Aorta (tissue), 5 donors: ENCODE measurements at regions not wholly inside any gene's neighbourhood (a gene's known extent, or its start where the extent isn't known, plus 50 kb on each side); places are given as distances from the start of the nearest gene placed in this dataset.
A peak's percentile ranks its signal among the peaks of the same experiment; 100 is the strongest.

ENCODE experiments used
- ATAC-seq: fragments of 200-7000 bp; cut with Tn5 transposase; one replicate; pipeline ENCODE4 v1.9.1; 2022; ENCODE audit warnings: moderate library complexity; ENCODE audit not compliant: low FRiP score
- DNase-seq, 2 donors: peaks; one replicate each; pipeline ENCODE4 v3.0.0-alpha.2; 2020
- H3K27ac ChIP-seq, 2 donors: one replicate each; pipeline ENCODE4 v1.5.1; 2013; ENCODE audit warnings: low read length in 2 of 2, mild to moderate bottlenecking in 2 of 2, moderate library complexity in 2 of 2, control low read depth in 1 of 2, inconsistent platforms in 1 of 2, low read depth in 1 of 2
- H3K27me3 ChIP-seq, 2 donors: one replicate each; pipeline ENCODE4 v1.6.1; 2013; ENCODE audit warnings: control low read depth in 1 of 2, low read length in 1 of 2, mild to moderate bottlenecking in 1 of 2, moderate library complexity in 1 of 2; ENCODE audit not compliant: insufficient read depth in 2 of 2, control insufficient read depth in 1 of 2
- H3K36me3 ChIP-seq, 2 donors: one replicate each; pipeline ENCODE4 v1.6.1; 2013; ENCODE audit warnings: control low read depth in 1 of 2, low read length in 1 of 2, mild to moderate bottlenecking in 1 of 2; ENCODE audit not compliant: insufficient read depth in 2 of 2, control insufficient read depth in 1 of 2
- H3K4me1 ChIP-seq, 2 donors: one replicate each; pipeline ENCODE4 v1.6.1; 2013; ENCODE audit warnings: low read length in 2 of 2, control low read depth in 1 of 2, mild to moderate bottlenecking in 1 of 2, moderate library complexity in 1 of 2; ENCODE audit not compliant: insufficient read depth in 2 of 2, control insufficient read depth in 1 of 2
- H3K4me3 ChIP-seq, 2 donors: one replicate each; pipeline ENCODE4 v1.5.1; 2013; ENCODE audit warnings: low read length in 2 of 2, control low read depth in 1 of 2, mild to moderate bottlenecking in 1 of 2
- H3K9me3 ChIP-seq: one replicate; pipeline ENCODE4 v1.6.1; 2013; ENCODE audit warnings: mild to moderate bottlenecking, low read length; ENCODE audit not compliant: control insufficient read depth
- WGBS, 2 donors: extraction: QIAGEN DNeasy Blood & Tissue Kit; methylation state at CpG; one replicate each; pipeline ENCODE4 v1.1.7; 2013; 5-methylcytosine and 5-hydroxymethylcytosine counted together
- intact Hi-C, 2 donors: fragments of 100-400 bp; cut with DNase I; formaldehyde crosslinking; loops; one replicate each; pipeline versions ENCODE4 v1.14.2 to v1.15.0; 2022
- donor health status: healthy with polysubstance abuse.
- donor health status: Bipolar disorder and iron deficiency.
- donor health status: DM: no; HTN: no; CAD: no.
- donor health status: DM: no; HTN: no; CAD: no.
- donor health status: DM: yes; HTN: yes; CAD: no.

DNA sequence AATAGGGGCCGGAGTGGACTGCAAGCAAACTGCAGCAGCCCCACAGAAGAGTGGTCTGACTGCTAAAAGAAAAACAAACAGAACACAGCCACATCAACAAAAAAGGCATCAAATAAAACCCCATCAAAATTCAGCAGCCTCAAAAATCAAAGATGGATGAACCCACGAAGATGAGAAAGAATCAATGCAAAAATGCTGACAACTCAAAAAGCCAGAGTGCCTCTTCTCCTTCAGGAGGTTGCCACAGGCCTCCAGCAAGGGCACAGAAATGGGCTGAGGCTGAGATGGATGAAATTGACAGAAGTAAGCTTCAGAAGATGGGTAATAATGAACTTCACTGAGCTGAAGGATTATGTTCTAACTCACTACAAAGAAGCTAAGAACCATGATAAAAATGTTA is 388.6 kb downstream of the PABPC4L start:
- no peaks in the 10 kb centered on the region for H3K9me3 ChIP-seq
- no peaks in the 10 kb centered on the region for H3K4me1 ChIP-seq
- H3K36me3 ChIP-seq: no peaks in the 10 kb centered on the region
- H3K4me3 ChIP-seq: no peak overlapping the region
- intact Hi-C loops: no loop called here
- 66 to 77% methylated on average over 2 of the region's 2 CpGs for WGBS, 2 donors
- no peaks in the 10 kb centered on the region for H3K27me3 ChIP-seq
- ATAC-seq: no peak
- no peak for DNase-seq
- no peak overlapping the region for H3K27ac ChIP-seq

DNA sequence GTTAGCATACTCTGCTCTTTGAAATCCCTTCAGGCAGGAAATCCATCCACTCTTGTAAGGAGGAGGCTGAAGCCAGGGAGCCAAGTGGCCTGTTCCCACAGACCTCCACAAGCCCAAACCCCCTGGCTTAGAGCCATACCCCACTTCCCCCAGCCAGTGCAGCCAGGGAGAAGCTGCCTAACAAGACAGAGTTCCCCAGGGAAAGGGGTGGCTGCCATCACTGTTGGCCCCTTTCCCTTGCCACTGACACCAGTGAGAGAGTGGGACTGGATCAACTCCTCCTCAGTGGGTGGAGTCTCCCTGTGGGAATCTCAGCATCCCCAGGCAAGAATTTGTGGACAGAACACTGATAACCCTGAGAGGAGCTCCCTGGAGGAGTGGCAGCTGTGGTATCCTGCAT is 389.4 kb downstream of the PABPC4L start:
- no peaks in the 10 kb centered on the region for H3K27me3 ChIP-seq
- H3K4me1 ChIP-seq: no peaks in the 10 kb centered on the region
- DNase-seq (no peak), ATAC-seq (peak; percentile 19)
- intact Hi-C loops: no loop called here
- H3K9me3 ChIP-seq: no peaks in the 10 kb centered on the region
- H3K27ac ChIP-seq: no peak overlapping the region
- no peaks in the 10 kb centered on the region for H3K36me3 ChIP-seq
- H3K4me3 ChIP-seq: no peak overlapping the region

- no peaks in the 10 kb centered on the region for H3K9me3 ChIP-seq
- no peak overlapping the region for H3K27ac ChIP-seq
- H3K4me3 ChIP-seq: no peak overlapping the region
- intact Hi-C loops: no loop called here
- H3K36me3 ChIP-seq: no peaks in the 10 kb centered on the region
- no peak for DNase-seq
- no peaks in the 10 kb centered on the region for H3K4me1 ChIP-seq
- no peak for ATAC-seq
- 74 to 80% methylated on average over 3 of the region's 3 CpGs for WGBS, 2 donors
- no peaks in the 10 kb centered on the region for H3K27me3 ChIP-seq
Measured at GRCh38 chr4:133808151-133808550, 393.4 kb downstream of the PABPC4L start.

- intact Hi-C loops: no loop called here
- no peaks in the 10 kb centered on the region for H3K9me3 ChIP-seq
- ATAC-seq: no peak
Measured at GRCh38 chr4:133803341-133803740, 398.2 kb downstream of the PABPC4L start.

GRCh38 chr4:133802359-133803140 is 399.0 kb downstream of the PABPC4L start:
- Histone ChIP-seq H3K36me3 (no peaks in the 10 kb centered on the region), H3K27me3 (no peaks in the 10 kb centered on the region), H3K4me1 (no peaks in the 10 kb centered on the region), H3K9me3 (no peaks in the 10 kb centered on the region), H3K4me3 (no peak overlapping the region), H3K27ac (no peak overlapping the region)
- intact Hi-C loops: no loop called here
- 89 to 90% methylated on average over 3 of the region's 3 CpGs for WGBS, 2 donors
- no peak for ATAC-seq
- no peak for DNase-seq

More at GRCh38 chr4:133803341-133803740, 398.2 kb downstream of the PABPC4L start:
- no peak overlapping the region for H3K27ac ChIP-seq
- no peak overlapping the region for H3K4me3 ChIP-seq
- H3K36me3 ChIP-seq: no peaks in the 10 kb centered on the region
- no peaks in the 10 kb centered on the region for H3K27me3 ChIP-seq
- 91 to 97% methylated on average over 2 of the region's 2 CpGs for WGBS, 2 donors
- no peaks in the 10 kb centered on the region for H3K4me1 ChIP-seq
- DNase-seq: no peak

DNA sequence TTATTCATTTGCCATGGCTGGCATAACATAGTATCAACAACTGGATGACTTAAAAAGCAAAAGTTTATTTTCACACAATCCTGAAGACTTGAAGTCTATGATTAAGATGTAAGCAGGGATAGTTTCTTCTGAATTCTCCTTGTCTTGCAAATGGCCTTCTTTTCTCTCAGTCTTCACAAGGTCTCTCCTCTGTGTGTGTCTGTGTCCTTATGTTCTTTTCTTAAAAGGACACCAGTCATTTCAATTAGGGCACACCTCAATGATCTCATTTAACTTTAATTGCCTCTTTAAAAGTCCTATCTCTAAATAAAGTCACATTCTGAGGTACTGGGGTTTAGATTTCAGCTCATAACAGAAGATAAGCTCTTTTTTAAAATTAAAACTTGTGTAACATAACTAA is 399.7 kb downstream of the PABPC4L start:
- H3K4me1 ChIP-seq: no peaks in the 10 kb centered on the region
- no peaks in the 10 kb centered on the region for H3K36me3 ChIP-seq
- intact Hi-C loops: no loop called here
- H3K27me3 ChIP-seq: no peaks in the 10 kb centered on the region
- no peaks in the 10 kb centered on the region for H3K9me3 ChIP-seq
- no peak for ATAC-seq
- H3K27ac ChIP-seq: no peak overlapping the region
- DNase-seq: no peak
- H3K4me3 ChIP-seq: no peak overlapping the region

DNA sequence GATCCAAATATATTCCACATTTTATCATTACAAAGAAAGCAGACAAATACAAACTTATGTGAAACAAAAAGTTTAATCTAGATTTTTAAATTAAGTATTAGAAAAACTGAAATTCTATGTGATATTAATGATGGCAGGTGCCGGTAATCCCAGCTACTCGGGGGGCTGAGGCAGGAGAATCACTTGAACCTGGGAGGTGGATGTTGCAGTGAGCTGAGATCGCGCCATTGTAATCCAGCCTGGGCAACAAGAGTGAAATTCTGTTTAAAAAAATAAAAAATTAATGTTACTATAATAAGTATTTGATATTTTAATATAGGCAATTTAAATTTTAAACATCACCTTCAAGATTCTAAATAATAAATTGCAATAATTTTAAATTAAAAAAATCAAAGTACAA is 400.6 kb downstream of the PABPC4L start:
- ATAC-seq (no peak), DNase-seq (no peak)
- intact Hi-C loops: no loop called here
- Histone ChIP-seq H3K27ac (no peak overlapping the region), H3K36me3 (no peaks in the 10 kb centered on the region), H3K4me1 (no peaks in the 10 kb centered on the region), H3K4me3 (no peak overlapping the region), H3K9me3 (no peaks in the 10 kb centered on the region), H3K27me3 (no peaks in the 10 kb centered on the region)
- WGBS, 2 donors: 98 to 99% methylated on average over 4 of the region's 4 CpGs

- H3K27ac ChIP-seq: no peak overlapping the region
- no peaks in the 10 kb centered on the region for H3K36me3 ChIP-seq
- ATAC-seq: no peak
- intact Hi-C loops: no loop called here
- H3K27me3 ChIP-seq: no peaks in the 10 kb centered on the region
- no peaks in the 10 kb centered on the region for H3K4me1 ChIP-seq
- H3K4me3 ChIP-seq: no peak overlapping the region
- H3K9me3 ChIP-seq: no peaks in the 10 kb centered on the region
- 52 to 57% methylated on average over 3 of the region's 3 CpGs for WGBS, 2 donors
- no peak for DNase-seq
Measured at GRCh38 chr4:133799717-133800315, 401.8 kb downstream of the PABPC4L start.

- Histone ChIP-seq H3K4me3 (no peak overlapping the region), H3K36me3 (no peaks in the 10 kb centered on the region), H3K9me3 (no peaks in the 10 kb centered on the region), H3K4me1 (no peaks in the 10 kb centered on the region), H3K27me3 (no peaks in the 10 kb centered on the region), H3K27ac (no peak overlapping the region)
- intact Hi-C loops: no loop called here
- DNase-seq (no peak), ATAC-seq (no peak)
- WGBS, 2 donors: 67 to 69% methylated on average over 2 of the region's 2 CpGs
Measured at GRCh38 chr4:133777661-133778060, 423.9 kb downstream of the PABPC4L start.
